ENCODE measurements at regions not wholly inside any gene's neighbourhood (a gene's known extent, or its start where the extent isn't known, plus 50 kb on each side); places are given as distances from the start of the nearest gene placed in this dataset.

DNA sequence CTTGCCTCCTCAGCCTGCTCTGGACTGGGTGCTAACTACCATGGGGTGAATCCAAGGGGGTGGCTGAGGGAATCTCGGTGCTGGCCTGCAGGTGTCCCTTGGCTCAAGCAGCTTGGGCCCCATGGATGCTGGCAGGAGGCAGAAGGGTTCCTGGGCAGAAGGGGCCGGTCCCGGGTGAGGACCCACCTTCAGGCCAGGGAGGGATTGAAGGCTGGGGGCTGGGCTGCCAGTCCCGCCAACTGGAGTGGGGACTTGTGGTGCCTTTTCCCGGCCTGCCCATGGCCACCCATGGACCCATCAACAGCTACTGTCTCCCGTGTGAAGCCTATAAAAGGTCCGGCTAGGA, 550.1 kb downstream of the SLC6A15 start:
- no peak for DNase-seq

DNA sequence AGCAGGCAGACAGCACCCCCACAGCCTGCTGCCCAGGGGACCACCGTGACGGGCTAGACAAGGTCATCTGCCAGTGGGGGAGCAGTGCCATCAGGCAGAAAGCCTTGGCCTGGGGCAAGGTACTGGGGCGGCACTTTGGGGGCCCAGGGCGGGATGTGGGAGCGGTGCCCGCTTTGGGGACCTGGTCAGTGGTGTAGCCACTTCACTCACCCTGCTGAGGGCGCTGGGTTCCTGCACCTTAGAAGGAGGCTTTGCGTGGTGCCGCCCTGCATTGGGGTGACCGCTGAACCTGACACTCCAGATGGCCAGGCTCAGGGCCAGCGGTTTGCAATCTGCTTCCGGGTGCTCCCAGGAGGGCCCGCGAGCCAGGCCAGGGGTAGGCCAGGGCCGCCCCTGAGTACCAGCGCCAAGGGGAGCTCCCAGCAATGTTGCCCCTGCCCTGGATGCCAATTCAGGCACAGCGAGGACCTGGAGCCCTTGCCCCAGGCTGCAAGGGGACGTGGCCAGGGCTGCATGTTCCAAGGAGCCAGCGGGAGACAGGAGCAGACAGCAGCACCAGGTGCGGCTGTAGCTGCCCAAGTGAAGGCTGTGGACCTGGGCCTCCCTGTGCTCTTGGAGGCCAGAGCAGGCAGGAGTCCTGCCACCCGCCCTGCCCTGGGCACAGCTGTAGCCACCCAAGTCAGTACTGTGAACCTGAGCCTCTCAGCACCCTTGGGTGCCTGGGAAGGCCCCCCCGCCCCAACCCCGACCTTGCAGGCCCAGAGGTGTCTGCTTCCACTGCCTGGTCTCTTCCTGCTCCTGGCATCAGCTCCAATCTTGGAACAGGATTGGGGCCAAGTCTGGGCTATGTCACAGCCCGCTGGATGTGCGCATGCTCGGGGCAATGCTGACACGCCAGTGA, 550.7 kb downstream of the SLC6A15 start:
- no peak for DNase-seq

DNA sequence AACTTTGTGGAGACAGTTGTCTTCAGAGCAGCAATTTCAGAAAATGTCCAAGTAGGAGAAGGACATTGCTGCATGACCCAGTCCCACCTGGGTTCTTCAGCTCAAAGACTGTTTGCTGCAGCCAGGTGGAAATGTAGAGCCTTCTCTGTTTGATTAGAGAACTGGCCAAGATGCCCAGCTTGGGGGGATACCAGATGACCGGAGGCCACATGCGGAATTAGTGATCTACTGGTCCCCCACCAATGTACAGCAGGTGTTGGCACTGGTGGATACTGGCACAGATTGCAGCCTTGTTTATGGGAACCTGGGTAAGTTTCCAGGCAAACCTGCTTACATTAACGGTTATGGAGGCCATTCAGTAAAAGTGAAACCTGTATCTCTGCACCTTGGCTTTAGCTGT, 555.3 kb downstream of the SLC6A15 start:
- no peak for DNase-seq

DNA sequence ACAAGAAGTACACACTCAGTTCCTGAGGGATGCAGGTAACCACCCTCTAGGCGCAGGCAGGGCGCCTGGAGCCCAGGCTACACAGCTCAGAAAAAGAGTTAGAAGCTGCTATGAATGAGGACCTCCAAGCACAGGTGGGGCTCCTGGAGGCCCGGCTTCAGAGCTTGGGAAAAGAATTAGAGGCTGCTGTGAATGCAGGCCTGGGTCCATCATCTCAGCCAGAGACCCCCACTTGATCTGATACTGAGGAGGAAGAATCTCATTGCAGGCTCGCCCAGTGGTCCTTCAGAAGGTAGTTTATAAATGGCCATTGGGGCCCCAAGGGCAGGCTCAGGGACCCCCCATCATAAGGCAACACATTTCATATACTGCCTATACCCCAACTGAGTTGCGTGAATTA, 556.4 kb downstream of the SLC6A15 start:
- DNase-seq = no peak

DNA sequence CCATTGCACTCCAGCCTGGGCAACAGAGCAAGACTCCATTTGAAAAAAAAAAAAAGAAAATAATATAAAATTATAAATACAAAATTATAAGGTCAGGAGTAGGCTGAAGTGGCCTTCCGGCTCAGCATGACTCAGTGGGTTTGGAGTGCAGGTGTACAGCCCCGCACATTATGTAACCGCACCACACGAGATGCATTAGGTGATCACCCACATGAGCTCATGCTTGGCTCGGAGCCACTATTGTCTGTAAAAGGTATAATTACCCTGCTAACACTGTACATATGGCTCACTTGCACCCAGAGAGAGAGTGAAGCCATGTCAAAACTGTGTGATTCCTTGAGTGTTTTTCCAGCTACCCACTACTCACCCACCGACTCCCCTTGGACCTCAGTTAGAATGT, 557.0 kb downstream of the SLC6A15 start:
- peak in 2 of 3 experiments; percentile 22 to 62 for DNase-seq

DNA sequence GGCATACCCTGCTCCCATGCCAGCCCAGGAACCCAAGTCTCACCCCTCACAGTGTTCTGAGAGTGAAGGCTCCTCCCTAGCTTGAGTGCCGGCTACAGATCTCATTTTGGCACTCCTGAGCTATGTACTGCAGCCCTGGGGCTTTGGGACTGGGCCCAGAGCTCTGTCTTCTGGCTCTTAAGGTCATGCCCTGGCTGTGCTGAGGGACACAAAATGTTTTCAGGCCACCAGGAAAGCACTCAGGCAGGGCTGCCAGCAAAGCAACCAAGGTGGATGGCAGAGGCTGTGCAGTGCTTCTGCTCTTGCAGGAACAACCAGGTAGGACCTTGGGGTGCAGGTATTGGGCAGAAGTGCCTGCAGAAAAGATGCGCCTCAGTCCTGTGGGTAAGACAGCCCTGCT, 564.0 kb downstream of the SLC6A15 start:
- DNase-seq = no peak

DNA sequence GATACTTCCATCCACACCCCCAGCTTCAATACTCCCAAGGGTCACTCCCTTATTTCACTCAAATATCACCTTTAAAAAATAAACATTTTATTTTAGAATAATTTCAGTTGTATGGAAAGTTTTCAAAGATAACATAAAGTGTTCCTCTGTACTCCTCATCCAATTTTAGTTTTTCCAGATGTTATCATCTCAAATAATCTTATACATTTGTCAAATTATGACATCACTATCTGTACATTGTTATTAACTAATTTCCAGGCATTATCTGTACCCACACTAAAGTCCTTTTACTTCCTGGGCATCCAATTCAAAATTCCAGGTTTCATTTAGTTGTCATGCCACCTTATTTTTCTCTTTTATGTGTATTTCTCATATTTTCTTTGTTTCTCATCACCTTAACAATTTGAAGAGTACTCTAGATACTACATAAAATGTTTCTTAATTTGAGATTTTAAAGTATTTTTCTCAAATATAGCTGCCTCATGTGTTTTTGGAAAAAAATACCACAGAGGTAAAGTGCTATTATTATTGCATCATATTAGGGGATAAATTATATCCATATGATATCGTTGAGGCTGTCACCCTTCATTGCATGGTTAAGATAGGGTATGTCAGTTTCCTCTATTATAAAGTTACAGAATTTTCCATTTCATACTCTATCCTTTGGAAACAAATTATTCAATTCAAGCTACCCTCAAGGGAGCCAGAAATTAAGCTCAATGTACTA, 571.0 kb downstream of the SLC6A15 start:
- DNase-seq = no peak

DNA sequence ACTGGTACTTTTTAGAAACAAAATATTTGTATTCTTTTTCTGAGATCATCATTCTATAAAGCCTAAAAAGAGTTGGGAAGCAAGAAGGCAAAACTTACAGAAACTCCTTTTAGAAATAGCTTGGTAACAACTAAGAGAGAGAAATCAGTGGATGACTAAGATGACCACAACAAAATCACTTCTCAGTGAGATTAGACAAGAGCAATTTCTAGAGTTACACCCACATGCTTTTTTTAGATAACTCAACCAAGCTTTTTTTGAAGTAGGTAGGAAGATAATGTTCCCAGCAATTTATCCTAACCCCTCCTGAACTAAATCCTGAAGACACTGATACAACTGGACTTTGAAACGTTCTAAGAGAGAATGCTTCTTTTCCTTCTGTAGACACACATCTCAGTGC, 576.4 kb downstream of the SLC6A15 start:
- no peak for DNase-seq

DNA sequence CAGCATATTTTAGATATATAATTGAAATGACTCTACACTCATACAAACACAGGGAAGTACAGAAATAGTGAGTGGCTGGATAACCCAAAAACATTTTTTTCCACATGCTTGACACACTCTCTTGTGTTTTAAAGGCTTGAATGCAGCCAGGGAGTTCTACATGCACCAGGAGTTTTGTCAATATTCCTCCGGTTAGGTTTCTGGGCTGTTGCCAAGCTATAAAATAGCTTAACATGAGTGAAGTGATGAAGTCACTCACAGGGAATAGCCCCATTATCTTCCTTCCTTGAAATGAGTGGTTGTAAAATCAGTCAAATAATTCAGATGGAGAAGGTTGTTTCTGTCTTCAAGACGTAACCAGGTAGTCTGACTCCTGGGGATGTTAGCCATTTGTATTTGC, 582.7 kb downstream of the SLC6A15 start:
- DNase-seq = peak in 2 of 3 experiments; percentile 16 to 33

DNA sequence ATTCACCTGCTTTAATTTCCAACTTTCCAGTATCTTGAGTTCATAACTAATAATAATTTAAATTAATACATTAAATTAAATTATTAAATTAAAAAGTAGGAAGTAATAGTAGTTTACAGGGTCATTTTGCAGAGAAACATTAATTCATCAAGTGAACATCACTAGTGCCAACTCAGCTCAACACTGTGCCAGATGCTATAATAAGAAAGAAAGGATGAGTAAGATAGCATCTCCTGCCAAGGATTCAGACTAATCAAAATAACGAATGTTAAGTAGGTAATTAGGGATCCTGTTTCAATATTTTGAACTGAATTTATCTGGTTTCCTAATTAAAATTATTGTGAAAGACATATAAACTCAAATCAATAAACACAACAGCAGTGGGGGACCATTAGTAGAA, 596.7 kb downstream of the SLC6A15 start:
- no peak for DNase-seq

DNA sequence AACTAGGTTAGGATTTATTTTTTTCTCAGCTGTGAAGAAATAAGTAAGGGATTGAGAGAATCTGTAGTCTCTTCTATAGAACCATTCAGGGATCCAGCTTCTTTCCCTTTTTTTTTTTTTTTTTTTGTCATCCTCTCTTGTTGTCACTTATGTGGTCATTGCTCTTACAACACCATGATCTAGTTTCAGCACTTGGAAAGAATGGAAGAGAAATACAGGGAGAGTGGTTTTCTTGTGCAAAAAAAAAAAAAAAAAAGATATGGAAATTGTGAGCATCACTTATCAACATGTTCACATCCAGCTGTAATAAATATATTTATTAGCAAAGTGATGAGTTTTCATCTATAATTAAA, 599.3 kb downstream of the SLC6A15 start:
- no peak for DNase-seq

DNA sequence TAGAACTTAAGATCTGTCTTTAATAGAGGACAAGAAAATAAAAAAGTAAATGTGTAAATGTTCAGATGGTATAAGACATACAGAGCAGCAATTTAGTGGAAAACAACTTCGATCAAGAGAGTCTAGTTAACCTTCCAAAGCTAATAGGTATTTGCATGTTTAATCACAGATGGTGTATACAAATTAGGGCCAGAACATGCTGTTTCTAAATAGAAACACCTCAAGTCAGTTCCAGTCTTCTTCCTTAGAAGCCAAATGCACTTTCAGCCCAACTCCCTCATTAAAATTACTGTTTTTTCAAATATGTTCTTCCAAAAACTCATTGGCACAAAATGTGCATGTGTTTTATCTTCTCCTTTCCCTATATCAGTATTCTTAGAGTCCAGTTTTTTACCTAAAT, 604.4 kb downstream of the SLC6A15 start:
- no peak for DNase-seq

DNA sequence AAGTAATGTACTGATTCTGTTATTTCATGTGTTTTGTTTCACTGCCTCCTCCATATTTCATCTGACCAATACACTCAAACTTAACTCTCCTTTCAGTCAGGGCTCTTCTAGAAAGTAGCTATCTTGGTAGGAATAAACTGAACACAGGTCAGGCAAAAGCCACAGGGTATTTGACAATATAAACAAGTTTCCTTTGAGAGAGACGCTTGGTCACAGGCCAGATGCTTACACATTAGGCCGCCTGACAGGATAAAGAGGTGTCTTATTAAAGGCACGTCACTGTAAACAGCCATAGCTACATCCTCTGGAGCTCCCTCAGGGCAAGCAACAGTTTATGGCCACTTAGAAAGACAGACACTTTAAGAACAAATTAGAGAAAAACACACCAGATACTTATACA, 607.5 kb downstream of the SLC6A15 start:
- DNase-seq = peak in 1 of 3 experiments; percentile 15

DNA sequence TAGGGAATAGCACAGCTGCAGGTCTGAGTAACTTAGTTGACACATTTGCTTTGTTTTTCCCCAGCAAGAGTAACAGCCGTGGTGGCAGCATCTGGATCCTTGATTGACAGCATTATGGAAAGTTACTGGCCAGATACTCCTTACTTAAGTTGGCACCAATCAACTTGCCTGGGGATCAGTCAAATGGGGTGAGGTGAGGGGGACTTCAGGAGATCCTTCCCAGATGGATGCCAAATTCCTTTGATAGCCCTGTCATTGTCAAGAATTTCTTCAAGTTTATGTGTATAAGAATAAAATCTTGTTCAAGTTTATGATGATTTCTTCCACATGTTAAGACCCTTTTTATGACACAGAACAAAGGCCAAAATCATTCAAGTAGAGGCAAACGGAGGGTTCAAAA, 618.4 kb downstream of the SLC6A15 start:
- no peak for DNase-seq

DNA sequence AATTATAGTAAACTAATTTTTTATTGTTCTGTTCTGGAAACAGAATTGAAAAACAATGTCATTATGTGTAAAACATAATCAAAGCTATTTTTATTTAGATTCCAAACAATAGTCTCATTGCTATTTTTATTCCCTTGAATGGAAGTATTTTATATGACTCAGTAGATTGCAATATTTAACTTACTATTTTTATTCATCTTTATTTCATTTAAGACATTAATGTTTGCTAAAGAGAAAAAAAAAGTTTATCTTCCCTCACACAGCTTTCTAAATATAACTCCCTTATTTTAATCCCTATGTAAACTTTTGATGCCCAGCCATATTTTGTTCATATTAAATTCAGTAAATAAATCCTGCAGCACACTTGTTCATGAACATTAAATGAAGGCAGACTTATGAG, 622.4 kb downstream of the SLC6A15 start:
- DNase-seq = no peak

DNA sequence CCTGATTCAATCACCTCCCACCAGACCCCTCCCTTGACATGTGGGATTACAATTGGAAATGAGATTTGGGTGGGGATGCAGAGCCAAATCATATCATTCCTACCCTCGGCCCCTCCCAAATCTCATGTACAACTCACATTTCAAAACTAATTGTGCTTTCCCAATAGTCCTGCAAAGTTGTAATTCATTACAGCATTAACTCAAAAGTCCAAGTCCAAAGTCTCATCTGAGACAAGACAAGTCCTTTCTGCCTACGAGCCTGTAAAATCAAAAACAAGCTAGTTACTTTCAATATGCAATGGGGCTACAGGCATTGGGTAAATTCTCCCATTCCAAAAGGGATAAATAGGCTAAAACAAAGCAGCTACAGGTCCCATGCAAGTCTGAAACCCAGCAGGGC, 634.6 kb downstream of the SLC6A15 start:
- DNase-seq = no peak

DNA sequence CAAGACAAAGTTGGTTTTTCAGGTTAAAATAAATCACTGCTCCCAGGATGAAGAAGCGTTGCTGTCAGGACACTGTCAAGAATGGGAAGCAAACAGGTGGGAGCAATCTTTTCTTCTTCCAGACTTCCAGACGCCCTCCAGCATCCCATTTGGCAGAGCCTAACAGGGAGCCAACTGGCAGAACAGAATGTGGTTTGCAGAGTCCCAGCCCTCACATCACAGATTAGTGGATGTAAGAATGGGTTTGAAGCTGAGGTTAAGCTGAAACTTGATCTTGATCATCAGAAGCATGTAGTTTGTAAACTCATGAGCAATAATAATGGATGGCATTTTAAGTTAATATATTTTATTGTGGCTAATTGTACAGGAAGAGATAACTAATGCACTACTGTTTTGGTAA, 636.4 kb downstream of the SLC6A15 start:
- DNase-seq = no peak

DNA sequence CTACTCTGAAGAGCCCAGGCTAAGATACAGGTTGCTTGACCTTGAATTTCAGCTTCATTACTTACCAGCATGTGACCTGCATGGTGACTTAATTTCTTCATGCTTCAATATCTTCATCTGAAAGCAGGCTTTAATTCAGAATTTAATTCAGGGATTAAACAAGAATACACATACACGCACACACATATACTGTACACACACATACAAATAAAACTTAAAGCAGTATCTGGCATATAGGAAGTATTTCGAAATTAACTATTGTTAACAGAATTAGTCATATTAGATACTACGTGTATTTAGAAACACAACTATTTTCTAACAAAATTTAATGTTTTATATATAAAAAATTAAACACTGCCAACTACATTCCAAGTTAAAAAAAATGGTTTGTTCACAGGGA, 640.3 kb downstream of the SLC6A15 start:
- no peak for DNase-seq

DNA sequence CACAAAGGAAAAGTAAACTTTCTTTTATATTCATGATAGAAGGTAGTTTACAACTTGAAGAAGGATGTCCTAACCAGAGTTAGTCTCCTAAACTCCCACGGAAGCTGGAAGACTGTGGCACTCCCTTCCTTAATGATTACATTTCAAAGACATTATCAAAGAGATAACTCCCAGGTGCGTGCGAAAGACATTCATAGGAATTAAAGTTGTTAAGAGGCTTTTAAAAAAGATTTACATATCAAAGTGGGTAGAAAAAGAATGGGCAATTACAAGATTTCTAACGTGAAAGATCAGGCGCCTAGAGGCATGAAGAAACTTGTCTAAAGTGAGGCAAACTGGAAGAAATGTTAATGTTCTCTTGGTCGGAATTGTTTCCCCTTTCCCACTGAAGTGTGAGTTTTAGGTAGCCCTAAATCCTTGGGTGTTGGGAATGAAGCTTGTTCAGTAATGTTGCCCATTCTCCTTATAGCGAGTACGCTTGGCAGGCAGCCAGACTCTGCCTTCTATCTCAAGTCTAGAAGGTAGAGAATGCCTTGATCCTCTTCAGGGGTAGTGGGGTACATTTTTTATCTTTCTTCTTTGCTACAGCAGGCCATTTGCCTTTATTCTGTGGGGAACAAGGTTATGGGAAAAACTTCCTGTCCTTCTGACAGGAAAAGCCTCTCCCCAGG, 642.0 kb downstream of the SLC6A15 start:
- no peak for DNase-seq

DNA sequence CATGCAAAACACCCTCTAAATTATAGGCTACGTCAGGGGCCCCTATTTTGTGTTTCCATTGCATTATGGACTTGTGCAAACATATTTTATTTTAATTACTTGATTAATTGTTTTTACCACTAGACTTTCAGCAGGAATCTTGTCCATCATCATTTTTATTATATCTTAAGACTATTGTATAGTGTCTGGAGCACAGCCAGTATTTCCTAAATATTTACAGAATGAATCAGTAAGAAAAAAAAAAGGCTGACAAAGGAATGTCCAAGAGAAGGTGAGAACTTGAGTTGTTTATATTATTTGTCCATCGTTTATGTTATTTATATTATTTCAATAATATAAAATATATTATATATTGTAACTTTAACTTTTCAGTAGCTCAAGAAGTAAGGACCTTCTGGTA, 664.7 kb downstream of the SLC6A15 start:
- no peak for DNase-seq

DNA sequence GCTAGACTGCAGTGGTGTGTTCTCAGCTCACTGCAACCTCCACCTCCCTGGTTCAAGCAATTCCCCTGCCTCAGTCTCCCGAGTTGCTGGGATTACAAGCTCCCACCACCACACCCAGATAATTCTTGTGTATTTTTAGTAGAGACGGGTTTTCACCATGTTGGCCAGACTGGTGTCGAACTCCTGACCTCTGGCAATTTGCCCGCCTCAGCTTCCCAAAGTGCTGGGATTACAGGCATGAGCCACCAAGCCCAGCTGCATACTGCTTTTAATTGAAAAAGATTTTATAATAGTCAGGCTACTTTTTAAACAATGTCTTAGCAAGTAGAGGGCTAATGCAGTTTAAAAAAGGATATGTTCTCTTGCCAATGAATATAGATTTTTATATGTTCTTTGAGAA, 668.9 kb downstream of the SLC6A15 start:
- no peak for DNase-seq

DNA sequence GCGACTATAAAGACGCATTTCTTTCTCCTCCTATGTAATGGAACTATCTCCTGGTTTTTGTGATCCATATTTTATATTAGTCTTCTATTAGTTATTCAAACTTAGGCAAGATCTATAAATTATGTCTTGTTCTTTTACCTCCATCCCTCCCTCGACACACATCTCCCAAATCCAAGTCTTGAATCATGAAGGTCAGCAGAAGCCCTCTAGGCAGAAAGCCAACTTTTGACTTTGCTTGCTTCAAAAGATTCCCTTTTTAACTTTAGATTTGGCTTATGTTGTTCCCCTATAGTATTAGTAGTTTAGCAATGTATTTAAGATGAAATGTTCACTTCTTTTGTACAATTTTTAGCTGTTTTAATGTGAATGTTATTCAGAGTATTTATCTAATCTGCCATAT, 689.8 kb downstream of the SLC6A15 start:
- no peak for DNase-seq

DNA sequence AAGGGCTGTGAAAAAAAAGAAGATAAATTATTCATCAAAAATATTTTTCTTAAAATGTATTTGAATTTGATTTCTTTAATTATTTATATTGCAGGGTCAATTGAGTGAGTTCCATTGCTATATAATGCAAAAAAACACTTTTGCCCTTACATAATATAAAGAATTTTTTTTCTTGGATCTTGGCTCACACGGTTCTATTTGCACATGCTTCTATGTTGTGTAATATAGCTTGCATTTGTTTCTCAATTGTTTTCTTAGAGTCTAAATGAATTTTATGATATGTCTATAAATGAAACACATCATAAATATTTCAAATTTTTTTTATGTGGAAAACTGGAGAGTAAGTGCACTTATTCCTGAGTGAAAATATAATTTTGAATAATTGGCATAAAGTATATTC, 694.2 kb downstream of the SLC6A15 start:
- DNase-seq = no peak

DNA sequence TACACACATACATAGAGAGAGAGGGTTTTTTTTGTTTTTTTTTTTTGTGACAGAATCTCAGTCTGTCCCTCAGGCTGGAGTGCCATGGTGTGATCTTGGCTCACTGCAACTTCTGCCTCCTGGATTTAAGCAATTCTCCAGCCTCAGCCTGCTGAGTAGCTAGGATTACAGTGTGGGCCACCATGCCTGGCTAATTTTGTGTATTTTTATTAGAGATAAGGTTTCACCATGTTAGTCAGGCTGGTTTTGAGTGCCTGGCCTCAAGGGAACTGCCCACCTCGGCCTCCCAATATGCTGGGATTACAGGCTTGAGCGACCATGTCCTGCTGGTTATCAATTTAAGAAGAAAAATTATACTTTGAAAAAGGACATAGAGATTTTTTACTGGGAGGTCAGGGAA, 710.6 kb downstream of the SLC6A15 start:
- DNase-seq = no peak
